ENCODE measurements at regions not wholly inside any gene's neighbourhood (a gene's known extent, or its start where the extent isn't known, plus 50 kb on each side); places are given as distances from the start of the nearest gene placed in this dataset.

GRCh38 chr9:135035781-135036760 lies 51.4 kb upstream of the OLFM1 start:
- Histone ChIP-seq H3K27ac (ENCODE audit: low read depth, low read length) (no peak overlapping the region), H3K27me3 (ENCODE audit: control insufficient read depth in 5 of 5, insufficient read depth in 4 of 5, low read length in 5 of 5) (peaks cover 9 to 32% (median 14%) of the 10 kb centered on the region in 5 donors), H3K9ac (ENCODE audit: low read length in 5 of 5) (no peak overlapping the region), H3K9me3 (ENCODE audit: control insufficient read depth in 5 of 5, low read length in 5 of 5) (no peaks in the 10 kb centered on the region), H3K36me3 (ENCODE audit: control insufficient read depth in 5 of 5, insufficient read depth in 5 of 5, low read length in 5 of 5) (no peaks in the 10 kb centered on the region), H3K4me3 (ENCODE audit: low read depth in 1 of 5, low read length in 5 of 5) (no peak overlapping the region), H3K4me1 (ENCODE audit: control insufficient read depth in 5 of 5, insufficient read depth in 5 of 5, low read length in 5 of 5) (no peaks in the 10 kb centered on the region)

- no peaks in the 10 kb centered on the region for H3K9me3 ChIP-seq (ENCODE audit: control insufficient read depth in 5 of 5, low read length in 5 of 5)
- no peak overlapping the region for H3K27ac ChIP-seq (ENCODE audit: low read depth, low read length)
- H3K4me3 ChIP-seq (ENCODE audit: low read depth in 1 of 5, low read length in 5 of 5): no peak overlapping the region
- H3K4me1 ChIP-seq (ENCODE audit: control insufficient read depth in 5 of 5, insufficient read depth in 5 of 5, low read length in 5 of 5): no peaks in the 10 kb centered on the region
- H3K27me3 ChIP-seq (ENCODE audit: control insufficient read depth in 5 of 5, insufficient read depth in 4 of 5, low read length in 5 of 5): peaks cover 8 to 32% (median 14%) of the 10 kb centered on the region in 5 donors
- no peaks in the 10 kb centered on the region for H3K36me3 ChIP-seq (ENCODE audit: control insufficient read depth in 5 of 5, insufficient read depth in 5 of 5, low read length in 5 of 5)
- H3K9ac ChIP-seq (ENCODE audit: low read length in 5 of 5): no peak overlapping the region
Measured at GRCh38 chr9:135036861-135037465, 50.5 kb upstream of the OLFM1 start.

- Histone ChIP-seq H3K9ac (ENCODE audit: low read length in 5 of 5) (no peak overlapping the region), H3K27me3 (ENCODE audit: control insufficient read depth in 5 of 5, insufficient read depth in 4 of 5, low read length in 5 of 5) (peaks cover 4 to 32% (median 12%) of the 10 kb centered on the region in 5 donors), H3K9me3 (ENCODE audit: control insufficient read depth in 5 of 5, low read length in 5 of 5) (no peaks in the 10 kb centered on the region), H3K4me3 (ENCODE audit: low read depth in 1 of 5, low read length in 5 of 5) (no peak overlapping the region), H3K4me1 (ENCODE audit: control insufficient read depth in 5 of 5, insufficient read depth in 5 of 5, low read length in 5 of 5) (no peaks in the 10 kb centered on the region), H3K36me3 (ENCODE audit: control insufficient read depth in 5 of 5, insufficient read depth in 5 of 5, low read length in 5 of 5) (no peaks in the 10 kb centered on the region), H3K27ac (ENCODE audit: low read depth, low read length) (no peak overlapping the region)
Measured at GRCh38 chr9:135037521-135038250, 49.8 kb upstream of the OLFM1 start.

All from subcutaneous abdominal adipose tissue (tissue), 5 donors.